AG10803 (cell line): ENCODE measurements at regions not wholly inside any gene's neighbourhood (a gene's known extent, or its start where the extent isn't known, plus 50 kb on each side); places are given as distances from the start of the nearest gene placed in this dataset.

ENCODE experiments used
- DNase-seq: peaks from one replicate; pipeline ENCODE4 v3.0.0; 2010; ENCODE audit warnings: low read depth
- H3K4me3 ChIP-seq: 2 replicates; pipeline ENCODE4 v1.5.1; 2011; ENCODE audit warnings: mild to moderate bottlenecking, low read length, control low read depth
- TF ChIP-seq, protein P1 (sequence below): conservative IDR thresholded peaks from 2 replicates; pipeline ENCODE4 v1.5.1; 2011; ENCODE audit warnings: mild to moderate bottlenecking, low read length, control low read depth, inconsistent platforms

DNA sequence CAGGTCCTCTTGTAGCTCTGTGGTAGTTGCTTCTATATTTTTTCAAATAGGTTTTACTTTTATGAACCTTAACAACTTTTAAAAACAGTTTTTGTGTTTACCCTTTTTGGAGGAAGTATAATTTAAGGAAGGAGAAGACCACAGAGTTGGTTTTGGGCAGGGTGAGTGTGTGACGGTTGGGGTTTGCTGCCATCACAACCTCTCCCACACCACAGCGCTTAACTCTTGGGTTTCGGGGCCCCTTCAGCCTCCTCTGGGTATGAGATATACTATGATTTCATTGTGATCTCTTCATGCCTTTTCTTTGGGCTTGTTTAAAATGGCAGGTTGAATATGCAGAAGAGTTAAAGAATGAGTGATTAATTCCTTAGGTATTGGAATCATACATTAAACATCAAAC is 228.7 kb upstream of the CRY1 start:
- TF ChIP-seq, protein P1, sequence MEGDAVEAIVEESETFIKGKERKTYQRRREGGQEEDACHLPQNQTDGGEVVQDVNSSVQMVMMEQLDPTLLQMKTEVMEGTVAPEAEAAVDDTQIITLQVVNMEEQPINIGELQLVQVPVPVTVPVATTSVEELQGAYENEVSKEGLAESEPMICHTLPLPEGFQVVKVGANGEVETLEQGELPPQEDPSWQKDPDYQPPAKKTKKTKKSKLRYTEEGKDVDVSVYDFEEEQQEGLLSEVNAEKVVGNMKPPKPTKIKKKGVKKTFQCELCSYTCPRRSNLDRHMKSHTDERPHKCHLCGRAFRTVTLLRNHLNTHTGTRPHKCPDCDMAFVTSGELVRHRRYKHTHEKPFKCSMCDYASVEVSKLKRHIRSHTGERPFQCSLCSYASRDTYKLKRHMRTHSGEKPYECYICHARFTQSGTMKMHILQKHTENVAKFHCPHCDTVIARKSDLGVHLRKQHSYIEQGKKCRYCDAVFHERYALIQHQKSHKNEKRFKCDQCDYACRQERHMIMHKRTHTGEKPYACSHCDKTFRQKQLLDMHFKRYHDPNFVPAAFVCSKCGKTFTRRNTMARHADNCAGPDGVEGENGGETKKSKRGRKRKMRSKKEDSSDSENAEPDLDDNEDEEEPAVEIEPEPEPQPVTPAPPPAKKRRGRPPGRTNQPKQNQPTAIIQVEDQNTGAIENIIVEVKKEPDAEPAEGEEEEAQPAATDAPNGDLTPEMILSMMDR = no peak
- no peak for DNase-seq
- no peak overlapping the region for H3K4me3 ChIP-seq

DNA sequence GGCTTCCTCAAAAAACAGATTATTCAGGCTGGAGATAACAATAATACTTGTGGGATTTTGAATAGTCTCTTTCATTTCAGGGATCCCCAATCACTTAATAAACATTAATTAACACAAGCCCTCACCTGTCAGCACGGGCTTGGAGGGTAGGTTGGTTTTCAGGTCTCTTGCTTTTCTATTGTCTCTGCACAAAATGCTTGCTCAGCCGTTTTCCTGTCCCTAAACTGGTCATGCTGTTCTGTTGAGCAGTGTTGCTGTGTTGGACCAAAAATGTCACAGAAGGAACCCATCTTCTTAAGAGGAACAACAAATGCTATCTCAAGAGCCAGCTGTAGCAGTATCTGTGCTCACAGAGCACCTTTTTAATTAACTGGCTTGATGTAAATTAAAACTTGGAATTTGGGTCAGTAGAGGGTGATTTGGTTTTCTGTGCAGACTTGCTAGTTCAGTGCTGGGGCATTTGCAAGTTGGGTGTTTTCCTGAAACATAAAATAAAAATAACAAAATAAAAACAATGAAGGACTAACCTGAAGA is 231.8 kb upstream of the CRY1 start:
- TF ChIP-seq, protein P1 = no peak
- no peak overlapping the region for H3K4me3 ChIP-seq
- no peak for DNase-seq

GRCh38 chr12:107326237-107326636 is 232.9 kb upstream of the CRY1 start:
- TF ChIP-seq, protein P1 = no peak
- no peak overlapping the region for H3K4me3 ChIP-seq
- no peak for DNase-seq

DNA sequence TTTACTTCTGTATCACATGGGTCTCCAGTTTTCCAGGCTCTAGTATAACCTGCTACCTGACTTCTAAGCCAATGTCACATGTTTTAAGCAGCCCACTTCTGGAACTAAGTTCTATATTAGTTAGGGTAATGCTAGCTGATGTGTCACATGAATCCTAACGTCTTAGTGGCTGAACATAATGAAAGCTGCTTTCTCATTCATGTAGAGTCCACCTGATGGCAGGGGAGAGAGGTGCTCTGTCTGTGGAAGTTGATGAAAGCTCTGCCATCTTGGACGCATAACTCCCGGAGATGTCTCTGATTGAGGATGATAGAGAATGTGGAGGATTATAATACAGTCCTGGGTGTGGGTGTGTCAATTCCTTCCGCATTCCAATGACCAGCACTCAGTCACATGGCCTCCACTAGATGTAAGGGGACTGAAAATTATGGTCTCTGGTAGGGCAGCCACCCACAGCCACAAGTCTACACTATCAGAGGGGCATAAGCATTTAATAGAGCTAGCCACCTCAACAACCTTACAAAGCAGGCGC is 234.4 kb upstream of the CRY1 start:
- DNase-seq = no peak
- no peak overlapping the region for H3K4me3 ChIP-seq
- TF ChIP-seq, protein P1 = no peak

GRCh38 chr12:107328442-107329133 is 235.2 kb upstream of the CRY1 start:
- TF ChIP-seq, protein P1 = no peak
- DNase-seq = no peak

DNA sequence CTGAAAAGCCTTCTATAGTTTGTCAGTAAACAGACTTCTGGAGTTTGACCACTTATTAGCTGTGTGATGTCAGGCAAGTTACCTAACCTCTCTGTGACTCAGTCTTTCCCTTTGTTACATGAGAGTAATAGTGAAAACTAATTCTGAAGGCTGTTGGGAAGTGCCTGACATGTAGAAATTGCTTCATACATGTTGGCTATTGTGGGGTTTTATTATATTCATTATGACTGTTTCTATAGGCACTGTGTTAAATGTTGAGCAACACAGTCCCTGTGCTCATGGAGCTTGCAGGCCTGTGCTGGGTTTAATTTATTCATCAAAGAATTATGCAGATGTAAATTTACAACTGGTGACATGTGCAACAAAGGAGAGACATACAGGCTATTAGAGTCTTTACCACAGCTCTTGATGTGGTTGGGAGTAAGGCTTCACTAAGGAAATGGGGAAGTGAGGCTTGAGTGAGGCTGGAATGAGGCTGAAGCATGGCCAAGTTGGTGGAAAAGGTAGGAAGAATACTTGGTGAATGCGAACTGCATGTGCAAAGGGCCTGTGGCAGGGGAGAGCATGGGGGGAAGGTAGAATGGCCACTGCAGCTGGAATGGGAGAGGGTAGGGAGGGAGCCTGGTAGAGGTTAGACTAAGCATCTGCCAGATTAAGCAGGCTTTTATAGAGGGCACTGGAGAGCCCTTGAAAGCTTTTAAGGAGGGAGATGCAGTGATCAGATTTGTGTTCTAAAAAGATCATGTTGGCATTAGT is 236.4 kb upstream of the CRY1 start:
- no peak overlapping the region for H3K4me3 ChIP-seq
- TF ChIP-seq, protein P1 = no peak
- peak; percentile 65 for DNase-seq

More at GRCh38 chr12:107328442-107329133, 235.2 kb upstream of the CRY1 start:
- no peak overlapping the region for H3K4me3 ChIP-seq
